Endodermal cell (in vitro differentiated cells): ENCODE measurements at regions not wholly inside any gene's neighbourhood (a gene's known extent, or its start where the extent isn't known, plus 50 kb on each side); places are given as distances from the start of the nearest gene placed in this dataset.

Experiments
- DNase-seq: peaks from one replicate; pipeline ENCODE4 v3.0.0-alpha.2; 2017
- H3K27ac ChIP-seq: 2 replicates; pipeline ENCODE4 v1.5.1; 2013; ENCODE audit warnings: mild to moderate bottlenecking, low read depth, low read length, moderate library complexity
- H3K27me3 ChIP-seq: 2 replicates; pipeline ENCODE4 v1.6.1; 2013; ENCODE audit warnings: mild to moderate bottlenecking, low read length, moderate library complexity; ENCODE audit not compliant: insufficient read depth, control insufficient read depth, poor library complexity, severe bottlenecking
- H3K36me3 ChIP-seq: 2 replicates; pipeline ENCODE4 v1.7.0; 2013; ENCODE audit warnings: mild to moderate bottlenecking, low read length, moderate library complexity; ENCODE audit not compliant: control insufficient read depth, insufficient read depth
- H3K4me1 ChIP-seq: one replicate; pipeline ENCODE4 v1.7.0; 2013; ENCODE audit warnings: low read length; ENCODE audit not compliant: control insufficient read depth, insufficient read depth
- H3K4me3 ChIP-seq: 2 replicates; pipeline ENCODE4 v1.5.1; 2013; ENCODE audit warnings: mild to moderate bottlenecking, low read length, moderate library complexity
- H3K9ac ChIP-seq: 2 replicates; pipeline ENCODE4 v1.6.1; 2013; ENCODE audit warnings: mild to moderate bottlenecking, low read length, moderate library complexity; ENCODE audit not compliant: poor library complexity, severe bottlenecking; ENCODE audit errors: extremely low read depth
- H3K9me3 ChIP-seq: 2 replicates; pipeline ENCODE4 v1.6.1; 2013; ENCODE audit warnings: mild to moderate bottlenecking, low read length, moderate library complexity; ENCODE audit not compliant: control insufficient read depth
- H3K27ac Mint-ChIP-seq: 2 replicates; pipeline ENCODE4 v1.8.0; 2020; ENCODE audit warnings: mixed read lengths
- H3K27me3 Mint-ChIP-seq: 2 replicates; pipeline ENCODE4 v1.8.0; 2021; ENCODE audit warnings: mild to moderate bottlenecking, mixed read lengths; ENCODE audit not compliant: insufficient read depth
- H3K36me3 Mint-ChIP-seq: 2 replicates; pipeline ENCODE4 v1.8.0; 2020; ENCODE audit warnings: low read depth, mixed read lengths
- H3K4me1 Mint-ChIP-seq: 2 replicates; pipeline ENCODE4 v1.8.0; 2020; ENCODE audit warnings: mixed read lengths
- H3K4me3 Mint-ChIP-seq: 2 replicates; pipeline ENCODE4 v1.8.0; 2020; ENCODE audit warnings: mild to moderate bottlenecking, moderate library complexity, mixed read lengths
- H3K9me3 Mint-ChIP-seq: 2 replicates; pipeline ENCODE4 v1.8.0; 2020; ENCODE audit warnings: mild to moderate bottlenecking, mixed read lengths
- CTCF ChIP-seq: fragments of 200-600 bp; sonication (generic); conservative IDR thresholded peaks from 2 replicates; pipeline ENCODE4 v1.5.0; 2021; ENCODE audit warnings: antibody characterized with exemption, mild to moderate bottlenecking
- WGBS, 2 experiments: methylation state at CpG; one replicate each; pipeline versions ENCODE4 v1.1.5 to v1.1.7; 2013; ENCODE audit warnings: missing lambda C conversion rate in 2 of 2, mixed read lengths in 1 of 2; ENCODE audit not compliant: insufficient coverage in 1 of 2, insufficient read length in 1 of 2; 5-methylcytosine and 5-hydroxymethylcytosine counted together

DNA sequence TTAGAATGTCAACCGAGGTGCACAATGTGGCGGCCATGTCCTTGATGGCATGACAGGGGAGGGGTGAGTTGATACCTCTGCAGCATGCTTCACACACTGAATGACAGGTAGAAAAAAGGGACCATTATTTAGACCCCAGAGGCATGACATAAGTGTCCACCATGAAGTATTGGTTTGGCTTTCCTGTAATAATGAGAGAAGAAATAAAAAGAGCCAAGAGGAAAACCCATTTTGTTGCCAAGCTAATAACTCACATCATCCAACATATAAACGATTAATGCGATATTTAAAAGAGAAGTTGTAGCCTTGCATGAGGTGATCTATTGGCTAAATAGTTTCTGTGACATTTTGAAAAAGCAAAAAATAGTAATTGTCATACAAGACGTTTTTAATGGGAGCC lies 343.4 kb downstream of the LRIG3 start:
- no peaks in the 10 kb centered on the region for H3K36me3 Mint-ChIP-seq
- TF ChIP-seq CTCF, result no peak
- Histone ChIP-seq H3K27me3 (no peaks in the 10 kb centered on the region), H3K4me1 (no peaks in the 10 kb centered on the region), H3K9ac (no peak overlapping the region), H3K4me3 (no peak overlapping the region), H3K9me3 (no peaks in the 10 kb centered on the region), H3K27ac (no peak overlapping the region), H3K36me3 (no peaks in the 10 kb centered on the region)
- no peaks in the 10 kb centered on the region for H3K27me3 Mint-ChIP-seq
- H3K4me3 Mint-ChIP-seq, result no peak overlapping the region
- no peaks in the 10 kb centered on the region for H3K9me3 Mint-ChIP-seq
- 91% methylated on average over 2 to 5 of the region's 5 CpGs for WGBS, 2 experiments
- no peak for DNase-seq
- H3K27ac Mint-ChIP-seq, result no peak overlapping the region
- no peaks in the 10 kb centered on the region for H3K4me1 Mint-ChIP-seq

DNA sequence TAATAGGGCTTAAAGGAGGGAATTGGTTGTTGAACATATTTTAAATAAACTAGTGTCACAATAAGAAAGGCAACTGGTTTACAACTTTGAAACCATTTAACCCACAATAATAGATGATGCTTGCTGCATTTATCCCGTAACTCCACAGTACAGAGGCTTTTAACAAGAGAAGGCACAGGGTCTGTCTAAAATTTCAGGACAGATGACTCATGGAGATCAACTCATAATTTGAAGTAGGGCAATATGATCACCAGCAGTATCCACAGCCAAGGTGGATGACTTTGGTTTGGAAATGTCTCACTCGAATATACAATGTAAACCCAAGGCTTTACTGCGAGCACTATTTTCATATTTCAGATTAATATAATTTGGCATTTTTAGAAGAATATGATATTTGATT lies 340.2 kb downstream of the LRIG3 start:
- Histone ChIP-seq H3K9me3 (no peaks in the 10 kb centered on the region), H3K27me3 (no peaks in the 10 kb centered on the region), H3K36me3 (no peaks in the 10 kb centered on the region), H3K9ac (no peak overlapping the region), H3K27ac (no peak overlapping the region), H3K4me1 (no peaks in the 10 kb centered on the region), H3K4me3 (no peak overlapping the region)
- TF ChIP-seq CTCF, result no peak
- H3K27me3 Mint-ChIP-seq, result no peaks in the 10 kb centered on the region
- H3K36me3 Mint-ChIP-seq, result no peaks in the 10 kb centered on the region
- H3K4me1 Mint-ChIP-seq, result no peaks in the 10 kb centered on the region
- H3K9me3 Mint-ChIP-seq, result no peaks in the 10 kb centered on the region
- no peak overlapping the region for H3K4me3 Mint-ChIP-seq
- no peak overlapping the region for H3K27ac Mint-ChIP-seq
- 100% methylated on average over 1 to 2 of the region's 3 CpGs for WGBS, 2 experiments
- no peak for DNase-seq

DNA sequence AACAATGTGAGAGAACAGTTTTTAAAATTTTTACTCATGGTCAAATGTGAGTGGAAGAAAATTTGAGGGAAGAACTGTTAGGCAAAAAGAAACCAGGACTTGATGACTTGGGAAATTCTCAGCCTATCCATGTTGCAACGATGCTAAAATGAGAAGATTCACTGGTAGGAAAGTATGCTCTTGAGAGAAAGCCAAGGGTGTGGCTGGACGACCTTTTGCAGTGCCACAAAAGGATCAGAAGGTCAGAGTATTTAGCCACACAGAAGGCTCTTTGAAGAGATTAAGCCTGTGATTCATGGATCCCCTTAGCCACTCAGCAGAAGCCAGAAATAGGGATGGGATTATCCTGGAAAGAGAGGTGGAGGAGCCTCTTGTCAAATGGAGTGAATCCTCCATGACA lies 336.8 kb downstream of the LRIG3 start:
- Histone ChIP-seq H3K4me3 (no peak overlapping the region), H3K4me1 (no peaks in the 10 kb centered on the region), H3K27ac (no peak overlapping the region), H3K9me3 (no peaks in the 10 kb centered on the region), H3K36me3 (no peaks in the 10 kb centered on the region), H3K27me3 (no peaks in the 10 kb centered on the region), H3K9ac (no peak overlapping the region)
- Mint-ChIP-seq H3K4me3 (no peak overlapping the region), H3K9me3 (no peaks in the 10 kb centered on the region), H3K27me3 (no peaks in the 10 kb centered on the region), H3K4me1 (no peaks in the 10 kb centered on the region), H3K27ac (no peak overlapping the region), H3K36me3 (no peaks in the 10 kb centered on the region)
- WGBS, 2 experiments, result 74 to 85% methylated on average over 2 of the region's 2 CpGs
- TF ChIP-seq CTCF, result no peak
- no peak for DNase-seq
